ENCODE measurements at regions not wholly inside any gene's neighbourhood (a gene's known extent, or its start where the extent isn't known, plus 50 kb on each side); places are given as distances from the start of the nearest gene placed in this dataset.

GRCh38 chr18:28313602-28314001, 136.7 kb upstream of the CDH2 start:
- no peak for DNase-seq
- Histone ChIP-seq H4K8ac (ENCODE audit: low read depth, low read length) (no peak overlapping the region), H3K79me2 (ENCODE audit: control insufficient read depth, insufficient read depth, low read length, poor library complexity) (no peaks in the 10 kb centered on the region), H3K4me2 (ENCODE audit: low read length) (no peak overlapping the region), H2AK5ac (ENCODE audit: low read length) (no peak overlapping the region), H3K4me1 (ENCODE audit: control insufficient read depth in 1 of 2, insufficient read depth in 2 of 2, low read length in 2 of 2) (no peaks in the 10 kb centered on the region), H2AFZ (ENCODE audit: insufficient read depth, low read length, poor library complexity) (no peak overlapping the region), H3K36me3 (ENCODE audit: control insufficient read depth in 1 of 2, insufficient read depth in 2 of 2, low read length in 2 of 2) (no peaks in the 10 kb centered on the region), H2BK5ac (ENCODE audit: low read depth, low read length, poor library complexity) (no peak overlapping the region), H2BK12ac (ENCODE audit: low read length) (no peak overlapping the region), H3K4ac (ENCODE audit: low read depth, low read length) (no peak overlapping the region), H3K9ac (ENCODE audit: low read length) (no peak overlapping the region), H3K27ac (ENCODE audit: low read depth, low read length) (no peak overlapping the region), H2BK120ac (ENCODE audit: insufficient read depth, low read length, poor library complexity) (no peak overlapping the region), H3K79me1 (ENCODE audit: low read length) (no peaks in the 10 kb centered on the region), H4K12ac (ENCODE audit: low read depth, low read length) (no peak overlapping the region), H3K27me3 (ENCODE audit: insufficient read depth, low read length) (no peaks in the 10 kb centered on the region), H3K18ac (ENCODE audit: low read length) (no peak overlapping the region), H3K4me3 (ENCODE audit: low read depth, low read length) (no peak overlapping the region), H3K23ac (ENCODE audit: low read length) (no peak overlapping the region), H3K9me3 (ENCODE audit: insufficient read depth, low read depth, low read length) (no peaks in the 10 kb centered on the region), H4K91ac (ENCODE audit: low read depth, low read length) (no peak overlapping the region), H3K14ac (ENCODE audit: low read length) (no peak overlapping the region)
- no CpG with 5 or more reads among the region's 3 CpGs for WGBS (ENCODE audit: extremely low coverage, insufficient coverage, insufficient read length)

- Histone ChIP-seq H2AFZ (ENCODE audit: insufficient read depth, low read length, poor library complexity) (no peak overlapping the region), H2BK12ac (ENCODE audit: low read length) (no peak overlapping the region), H3K9ac (ENCODE audit: low read length) (no peak overlapping the region), H3K27ac (ENCODE audit: low read depth, low read length) (no peak overlapping the region), H3K79me1 (ENCODE audit: low read length) (no peaks in the 10 kb centered on the region), H3K79me2 (ENCODE audit: control insufficient read depth, insufficient read depth, low read length, poor library complexity) (no peaks in the 10 kb centered on the region), H3K9me3 (ENCODE audit: insufficient read depth, low read depth, low read length) (no peaks in the 10 kb centered on the region), H2AK5ac (ENCODE audit: low read length) (no peak overlapping the region), H3K18ac (ENCODE audit: low read length) (no peak overlapping the region), H2BK120ac (ENCODE audit: insufficient read depth, low read length, poor library complexity) (no peak overlapping the region), H4K8ac (ENCODE audit: low read depth, low read length) (no peak overlapping the region), H3K4me3 (ENCODE audit: low read depth, low read length) (no peak overlapping the region), H4K12ac (ENCODE audit: low read depth, low read length) (no peak overlapping the region), H2BK5ac (ENCODE audit: low read depth, low read length, poor library complexity) (no peak overlapping the region), H3K36me3 (ENCODE audit: control insufficient read depth in 1 of 2, insufficient read depth in 2 of 2, low read length in 2 of 2) (no peaks in the 10 kb centered on the region), H3K14ac (ENCODE audit: low read length) (no peak overlapping the region), H3K4me1 (ENCODE audit: control insufficient read depth in 1 of 2, insufficient read depth in 2 of 2, low read length in 2 of 2) (no peaks in the 10 kb centered on the region), H4K91ac (ENCODE audit: low read depth, low read length) (no peak overlapping the region), H3K4ac (ENCODE audit: low read depth, low read length) (no peak overlapping the region), H3K27me3 (ENCODE audit: insufficient read depth, low read length) (no peaks in the 10 kb centered on the region), H3K23ac (ENCODE audit: low read length) (no peak overlapping the region), H3K4me2 (ENCODE audit: low read length) (no peak overlapping the region)
- no peak for DNase-seq
- no CpG with 5 or more reads among the region's 5 CpGs for WGBS (ENCODE audit: extremely low coverage, insufficient coverage, insufficient read length)
Observed at GRCh38 chr18:28288784-28289183, 111.9 kb upstream of the CDH2 start.

- Histone ChIP-seq H3K79me1 (ENCODE audit: low read length) (no peaks in the 10 kb centered on the region), H2AFZ (ENCODE audit: insufficient read depth, low read length, poor library complexity) (no peak overlapping the region), H3K14ac (ENCODE audit: low read length) (no peak overlapping the region), H3K4ac (ENCODE audit: low read depth, low read length) (no peak overlapping the region), H3K23ac (ENCODE audit: low read length) (no peak overlapping the region), H3K9me3 (ENCODE audit: insufficient read depth, low read depth, low read length) (no peaks in the 10 kb centered on the region), H4K12ac (ENCODE audit: low read depth, low read length) (no peak overlapping the region), H2AK5ac (ENCODE audit: low read length) (no peak overlapping the region), H3K4me1 (ENCODE audit: control insufficient read depth in 1 of 2, insufficient read depth in 2 of 2, low read length in 2 of 2) (no peaks in the 10 kb centered on the region), H3K4me2 (ENCODE audit: low read length) (no peak overlapping the region), H3K27ac (ENCODE audit: low read depth, low read length) (no peak overlapping the region), H4K8ac (ENCODE audit: low read depth, low read length) (no peak overlapping the region), H3K18ac (ENCODE audit: low read length) (no peak overlapping the region), H4K91ac (ENCODE audit: low read depth, low read length) (no peak overlapping the region), H3K79me2 (ENCODE audit: control insufficient read depth, insufficient read depth, low read length, poor library complexity) (no peaks in the 10 kb centered on the region), H3K27me3 (ENCODE audit: insufficient read depth, low read length) (no peaks in the 10 kb centered on the region), H3K9ac (ENCODE audit: low read length) (no peak overlapping the region), H3K4me3 (ENCODE audit: low read depth, low read length) (no peak overlapping the region), H2BK120ac (ENCODE audit: insufficient read depth, low read length, poor library complexity) (no peak overlapping the region), H2BK12ac (ENCODE audit: low read length) (no peak overlapping the region), H2BK5ac (ENCODE audit: low read depth, low read length, poor library complexity) (no peak overlapping the region), H3K36me3 (ENCODE audit: control insufficient read depth in 1 of 2, insufficient read depth in 2 of 2, low read length in 2 of 2) (no peaks in the 10 kb centered on the region)
- no peak for DNase-seq
Observed at GRCh38 chr18:28287146-28287545, 110.2 kb upstream of the CDH2 start.

- Histone ChIP-seq H4K8ac (ENCODE audit: low read depth, low read length) (no peak overlapping the region), H3K27ac (ENCODE audit: low read depth, low read length) (no peak overlapping the region), H3K27me3 (ENCODE audit: insufficient read depth, low read length) (no peaks in the 10 kb centered on the region), H3K18ac (ENCODE audit: low read length) (no peak overlapping the region), H4K12ac (ENCODE audit: low read depth, low read length) (no peak overlapping the region), H2BK120ac (ENCODE audit: insufficient read depth, low read length, poor library complexity) (no peak overlapping the region), H2BK5ac (ENCODE audit: low read depth, low read length, poor library complexity) (no peak overlapping the region), H3K9me3 (ENCODE audit: insufficient read depth, low read depth, low read length) (no peaks in the 10 kb centered on the region), H3K23ac (ENCODE audit: low read length) (no peak overlapping the region), H2AK5ac (ENCODE audit: low read length) (no peak overlapping the region), H4K91ac (ENCODE audit: low read depth, low read length) (no peak overlapping the region), H3K4me3 (ENCODE audit: low read depth, low read length) (no peak overlapping the region), H3K9ac (ENCODE audit: low read length) (no peak overlapping the region), H3K36me3 (ENCODE audit: control insufficient read depth in 1 of 2, insufficient read depth in 2 of 2, low read length in 2 of 2) (no peaks in the 10 kb centered on the region), H3K4me2 (ENCODE audit: low read length) (no peak overlapping the region), H2BK12ac (ENCODE audit: low read length) (no peak overlapping the region), H3K14ac (ENCODE audit: low read length) (no peak overlapping the region), H3K79me1 (ENCODE audit: low read length) (no peaks in the 10 kb centered on the region), H3K4ac (ENCODE audit: low read depth, low read length) (no peak overlapping the region), H3K4me1 (ENCODE audit: control insufficient read depth in 1 of 2, insufficient read depth in 2 of 2, low read length in 2 of 2) (no peaks in the 10 kb centered on the region), H2AFZ (ENCODE audit: insufficient read depth, low read length, poor library complexity) (no peak overlapping the region), H3K79me2 (ENCODE audit: control insufficient read depth, insufficient read depth, low read length, poor library complexity) (no peaks in the 10 kb centered on the region)
- DNase-seq: no peak
- WGBS (ENCODE audit: extremely low coverage, insufficient coverage, insufficient read length): no CpG with 5 or more reads among the region's 5 CpGs
Observed at GRCh38 chr18:28284132-28284531, 107.2 kb upstream of the CDH2 start.

GRCh38 chr18:28281400-28281799, 104.5 kb upstream of the CDH2 start:
- no peak for DNase-seq
- no CpG with 5 or more reads among the region's 2 CpGs for WGBS (ENCODE audit: extremely low coverage, insufficient coverage, insufficient read length)
- no peak overlapping the region for H3K27ac ChIP-seq (ENCODE audit: low read depth, low read length)
- no peak overlapping the region for H2BK5ac ChIP-seq (ENCODE audit: low read depth, low read length, poor library complexity)
- no peak overlapping the region for H3K18ac ChIP-seq (ENCODE audit: low read length)
- no peak overlapping the region for H3K4me3 ChIP-seq (ENCODE audit: low read depth, low read length)
- H2BK120ac ChIP-seq (ENCODE audit: insufficient read depth, low read length, poor library complexity): no peak overlapping the region
- H3K4ac ChIP-seq (ENCODE audit: low read depth, low read length): no peak overlapping the region
- H3K79me2 ChIP-seq (ENCODE audit: control insufficient read depth, insufficient read depth, low read length, poor library complexity): no peaks in the 10 kb centered on the region
- H3K36me3 ChIP-seq (ENCODE audit: control insufficient read depth in 1 of 2, insufficient read depth in 2 of 2, low read length in 2 of 2): no peaks in the 10 kb centered on the region
- H2BK12ac ChIP-seq (ENCODE audit: low read length): no peak overlapping the region
- no peak overlapping the region for H2AK5ac ChIP-seq (ENCODE audit: low read length)
- H3K79me1 ChIP-seq (ENCODE audit: low read length): no peaks in the 10 kb centered on the region
- no peaks in the 10 kb centered on the region for H3K9me3 ChIP-seq (ENCODE audit: insufficient read depth, low read depth, low read length)
- H3K27me3 ChIP-seq (ENCODE audit: insufficient read depth, low read length): no peaks in the 10 kb centered on the region
- no peak overlapping the region for H3K23ac ChIP-seq (ENCODE audit: low read length)
- H4K8ac ChIP-seq (ENCODE audit: low read depth, low read length): no peak overlapping the region
- H3K4me1 ChIP-seq (ENCODE audit: control insufficient read depth in 1 of 2, insufficient read depth in 2 of 2, low read length in 2 of 2): no peaks in the 10 kb centered on the region
- no peak overlapping the region for H4K12ac ChIP-seq (ENCODE audit: low read depth, low read length)
- H3K14ac ChIP-seq (ENCODE audit: low read length): no peak overlapping the region
- no peak overlapping the region for H2AFZ ChIP-seq (ENCODE audit: insufficient read depth, low read length, poor library complexity)
- no peak overlapping the region for H3K9ac ChIP-seq (ENCODE audit: low read length)
- no peak overlapping the region for H4K91ac ChIP-seq (ENCODE audit: low read depth, low read length)
- no peak overlapping the region for H3K4me2 ChIP-seq (ENCODE audit: low read length)
